Liver (tissue), 2 donors: ENCODE measurements at regions not wholly inside any gene's neighbourhood (a gene's known extent, or its start where the extent isn't known, plus 50 kb on each side); places are given as distances from the start of the nearest gene placed in this dataset.

Source experiments
- CTCF ChIP-seq: fragments of 150-350 bp; IDR thresholded peaks from 2 replicates; pipeline ENCODE4 v1.5.1; 2017; ENCODE audit warnings: improper control_type of control experiment, low read depth, low read length; ENCODE audit not compliant: missing input control
- REST ChIP-seq: IDR thresholded peaks from 2 replicates; pipeline ENCODE4 v1.6.1; 2016; ENCODE audit warnings: antibody characterized with exemption, mild to moderate bottlenecking
- donor health status: healthy.

DNA sequence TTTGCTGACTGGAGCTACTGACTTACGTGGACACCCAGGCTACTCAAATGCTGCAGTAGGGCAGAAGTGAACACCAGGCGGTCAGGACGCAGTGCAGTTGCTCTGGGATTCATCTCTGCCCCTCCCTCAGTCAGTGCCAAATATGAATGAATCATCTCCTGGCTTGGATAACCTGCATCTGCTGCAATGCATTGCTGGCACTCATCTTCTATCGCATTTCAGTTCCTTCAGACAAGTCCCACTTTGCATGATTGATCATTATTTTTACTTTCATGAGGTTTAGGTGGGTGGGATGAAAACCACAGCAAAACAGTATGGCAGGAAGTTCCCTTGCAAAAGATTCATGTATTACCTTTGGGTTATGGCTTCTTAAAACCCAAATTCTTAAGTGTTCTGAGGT lies 224.6 kb upstream of the NRP1 start:
- no peak for TF ChIP-seq CTCF
- no peak for TF ChIP-seq REST
